ENCODE measurements at regions not wholly inside any gene's neighbourhood (a gene's known extent, or its start where the extent isn't known, plus 50 kb on each side); places are given as distances from the start of the nearest gene placed in this dataset.

- no peak for TF ChIP-seq ZNF384 (IDR thresholded peaks at IDR 0.05; ENCODE audit: borderline replicate concordance, low read depth, low read length)
Observed at GRCh38 chr5:3186736-3187405, 408.8 kb upstream of the IRX1 start (continued).

GRCh38 chr5:3186156-3186555 is 409.5 kb upstream of the IRX1 start:
- RAD21 ChIA-PET (ENCODE audit: unreplicated experiment) = no interaction called here
- 52% methylated on average over 7 of the region's 7 CpGs for WGBS (ENCODE audit: insufficient coverage, insufficient replicate concordance, low lambda C conversion rate, missing lambda C conversion rate)
- SMC1A ChIA-PET (ENCODE audit: uncharacterized antibody, unreplicated experiment) = no interaction called here
- DNase-seq (ENCODE audit: low read depth, low spot score) = no peak
- H3K4me1 ChIP-seq (ENCODE audit: control insufficient read depth, insufficient read depth, low read length) = no peaks in the 10 kb centered on the region
- POLR2A ChIA-PET = no interaction called here
- intact Hi-C loops (cut with micrococcal nuclease; ENCODE audit: unreplicated experiment) (no loop called here), in situ Hi-C loops (cut with MboI) (no loop called here)
- BruUV-seq (replicated peaks) = no TSS peak
- H4K20me1 ChIP-seq (ENCODE audit: control insufficient read depth, insufficient read depth) = no peaks in the 10 kb centered on the region
- no peak for FAIRE-seq
- no peak overlapping the region for H2AFZ ChIP-seq (ENCODE audit: control insufficient read depth, low read depth, low read length)
- H3K4me3 ChIP-seq = no peak overlapping the region
- no peak overlapping the region for H3K27ac ChIP-seq (ENCODE audit: control insufficient read depth, insufficient read depth)
- H3K9ac ChIP-seq (ENCODE audit: control insufficient read depth, insufficient read depth, low read length) = no peak overlapping the region
- no peaks in the 10 kb centered on the region for H3K27me3 ChIP-seq (replicated peaks in 1 of 2; ENCODE audit: control insufficient read depth in 2 of 2, insufficient read depth in 2 of 2, low read length in 1 of 2)
- H3K79me2 ChIP-seq (ENCODE audit: control insufficient read depth, insufficient read depth, low read length) = no peaks in the 10 kb centered on the region
- no peak for ATAC-seq
- no peaks in the 10 kb centered on the region for H3K36me3 ChIP-seq (ENCODE audit: control insufficient read depth in 2 of 2, insufficient read depth in 2 of 2, low read length in 1 of 2)
- CTCF ChIA-PET = no interaction called here
- H3K4me2 ChIP-seq (ENCODE audit: control insufficient read depth, insufficient read depth) = no peak overlapping the region
- no peaks in the 10 kb centered on the region; the same call in 2 of the 3 replicates for H3K9me3 ChIP-seq (replicated peaks; ENCODE audit: control insufficient read depth, insufficient read depth, low read length)
- TF ChIP-seq ZNF384 (IDR thresholded peaks at IDR 0.05; ENCODE audit: borderline replicate concordance, low read depth, low read length) (no peak), CHD2 (IDR thresholded peaks at IDR 0.05; ENCODE audit: borderline replicate concordance, low read depth, low read length) (no peak), BCL11A (IDR thresholded peaks at IDR 0.05; ENCODE audit: low read depth, low read length) (no peak), PAX5 (IDR thresholded peaks at IDR 0.05; ENCODE audit: borderline replicate concordance, low read depth, low read length) (no peak), ELK1 (IDR thresholded peaks at IDR 0.05; ENCODE audit: low read depth, low read length) (no peak), SRF (IDR thresholded peaks at IDR 0.05; ENCODE audit: low read depth in 2 of 2, low read length in 2 of 2) (no peak), NFYA (IDR thresholded peaks at IDR 0.05; ENCODE audit: borderline replicate concordance, low read depth, low read length) (no peak), PKNOX1 (IDR thresholded peaks at IDR 0.05) (no peak), PBX3 (IDR thresholded peaks at IDR 0.05; ENCODE audit: insufficient replicate concordance, low read depth, low read length) (no peak), NR2C1 (IDR thresholded peaks at IDR 0.05) (no peak), CBX5 (IDR thresholded peaks at IDR 0.05; ENCODE audit: low read depth) (no peak), ZNF687 (IDR thresholded peaks at IDR 0.05) (no peak), EP300 (IDR thresholded peaks at IDR 0.05; ENCODE audit: borderline replicate concordance in 1 of 2, control insufficient read depth in 1 of 2, low read depth in 2 of 2, low read length in 2 of 2) (no peak), JUND (IDR thresholded peaks at IDR 0.05; ENCODE audit: low read depth, low read length) (no peak), TARDBP (IDR thresholded peaks at IDR 0.05; ENCODE audit: borderline replicate concordance) (no peak), ZBED1 (IDR thresholded peaks at IDR 0.05; ENCODE audit: borderline replicate concordance) (no peak)
